Activated B cell treated with CpG ODN at 0.5 μM for 24 hours (primary cell): ENCODE measurements at regions not wholly inside any gene's neighbourhood (a gene's known extent, or its start where the extent isn't known, plus 50 kb on each side); places are given as distances from the start of the nearest gene placed in this dataset.

Experiments used
- ATAC-seq: fragments of 200-7000 bp; cut with Tn5 transposase; one replicate; pipeline ENCODE4 v1.10.0; 2021; ENCODE audit warnings: low read depth, mild to moderate bottlenecking, moderate library complexity
- CTCF ChIA-PET: fragments of 350-600 bp; sonication (Branson Sonifier 250); formaldehyde crosslinking; loops from one replicate; lab custom pipeline; 2021; ENCODE audit warnings: antibody characterized with exemption; lab: Charles Lee
- POLR2A ChIA-PET: fragments of 350-600 bp; sonication (Branson Sonifier 250); formaldehyde crosslinking; loops from one replicate; lab custom pipeline; 2021; ENCODE audit warnings: antibody characterized with exemption; lab: Charles Lee
- DNase-seq: peaks from one replicate; pipeline ENCODE4 v3.0.0; 2022
- H3K27ac Mint-ChIP-seq: one replicate; pipeline ENCODE4 v1.8.0; 2020; ENCODE audit warnings: mixed read lengths
- H3K27me3 Mint-ChIP-seq: one replicate; pipeline ENCODE4 v1.8.0; 2021; ENCODE audit warnings: mixed read lengths
- H3K36me3 Mint-ChIP-seq: one replicate; pipeline ENCODE4 v1.8.0; 2021; ENCODE audit warnings: low read depth, mixed read lengths
- H3K4me1 Mint-ChIP-seq: one replicate; pipeline ENCODE4 v1.8.0; 2021; ENCODE audit warnings: mixed read lengths
- H3K4me3 Mint-ChIP-seq: one replicate; pipeline ENCODE4 v1.8.0; 2020; ENCODE audit warnings: mild to moderate bottlenecking, mixed read lengths
- H3K9me3 Mint-ChIP-seq: one replicate; pipeline ENCODE4 v1.8.0; 2020; ENCODE audit warnings: mixed read lengths
- intact Hi-C: fragments of 100-400 bp; cut with micrococcal nuclease; formaldehyde crosslinking; loops from one replicate; pipeline ENCODE4 v1.15.1; 2024
- TF ChIP-seq, protein P1 (sequence below): fragments of 200-600 bp; IDR thresholded peaks from one replicate; pipeline ENCODE4 v1.8.0; 2022; ENCODE audit warnings: antibody characterized with exemption, mild to moderate bottlenecking

DNA sequence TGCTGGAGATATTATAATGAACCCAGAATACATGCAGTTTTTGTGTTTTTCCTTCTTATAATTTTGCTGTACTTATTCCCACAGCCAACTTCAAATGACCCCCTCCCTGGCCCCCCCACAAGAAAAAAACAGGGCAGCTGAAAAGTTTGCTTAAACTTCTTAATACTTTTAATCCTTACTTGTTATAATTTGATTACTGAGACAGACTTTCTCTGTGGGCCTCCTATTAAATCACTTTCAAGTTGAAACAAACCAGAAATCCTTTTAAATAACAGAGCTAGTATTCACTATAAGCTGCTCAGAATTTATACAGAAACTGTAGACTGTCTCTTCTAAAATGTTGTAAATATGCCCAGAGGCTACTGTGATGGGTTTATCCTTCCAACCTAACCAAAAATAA is 106.3 kb downstream of the CENPW start:
- H3K9me3 Mint-ChIP-seq, result peaks cover 8% of the 10 kb centered on the region
- intact Hi-C loops, result no loop called here
- no peaks in the 10 kb centered on the region for H3K27me3 Mint-ChIP-seq
- ATAC-seq, result no peak
- no peak for DNase-seq
- TF ChIP-seq, protein P1, sequence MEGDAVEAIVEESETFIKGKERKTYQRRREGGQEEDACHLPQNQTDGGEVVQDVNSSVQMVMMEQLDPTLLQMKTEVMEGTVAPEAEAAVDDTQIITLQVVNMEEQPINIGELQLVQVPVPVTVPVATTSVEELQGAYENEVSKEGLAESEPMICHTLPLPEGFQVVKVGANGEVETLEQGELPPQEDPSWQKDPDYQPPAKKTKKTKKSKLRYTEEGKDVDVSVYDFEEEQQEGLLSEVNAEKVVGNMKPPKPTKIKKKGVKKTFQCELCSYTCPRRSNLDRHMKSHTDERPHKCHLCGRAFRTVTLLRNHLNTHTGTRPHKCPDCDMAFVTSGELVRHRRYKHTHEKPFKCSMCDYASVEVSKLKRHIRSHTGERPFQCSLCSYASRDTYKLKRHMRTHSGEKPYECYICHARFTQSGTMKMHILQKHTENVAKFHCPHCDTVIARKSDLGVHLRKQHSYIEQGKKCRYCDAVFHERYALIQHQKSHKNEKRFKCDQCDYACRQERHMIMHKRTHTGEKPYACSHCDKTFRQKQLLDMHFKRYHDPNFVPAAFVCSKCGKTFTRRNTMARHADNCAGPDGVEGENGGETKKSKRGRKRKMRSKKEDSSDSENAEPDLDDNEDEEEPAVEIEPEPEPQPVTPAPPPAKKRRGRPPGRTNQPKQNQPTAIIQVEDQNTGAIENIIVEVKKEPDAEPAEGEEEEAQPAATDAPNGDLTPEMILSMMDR, result no peak
- CTCF ChIA-PET, result no interaction called here
- H3K4me3 Mint-ChIP-seq, result no peak overlapping the region
- H3K36me3 Mint-ChIP-seq, result no peaks in the 10 kb centered on the region
- POLR2A ChIA-PET, result no interaction called here
- H3K4me1 Mint-ChIP-seq, result no peaks in the 10 kb centered on the region
- no peak overlapping the region for H3K27ac Mint-ChIP-seq

DNA sequence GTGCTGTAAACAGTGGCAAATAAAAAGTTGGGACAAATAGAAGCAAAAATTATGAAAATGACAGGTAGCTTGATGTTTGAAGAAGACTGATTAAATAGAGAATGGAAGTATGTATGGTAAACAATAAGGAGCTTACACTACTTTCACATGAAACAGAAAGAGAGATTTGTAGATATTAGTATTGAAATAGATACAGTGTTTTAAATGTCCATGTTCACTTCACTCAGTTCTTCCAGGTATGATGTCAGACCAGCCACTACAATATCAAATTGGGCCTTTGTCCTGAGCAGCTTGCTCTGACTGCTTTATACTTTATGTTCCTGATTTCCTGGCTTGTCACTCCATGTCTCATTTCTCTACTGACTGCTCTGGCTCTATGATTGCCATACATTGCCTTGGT is 107.5 kb downstream of the CENPW start:
- TF ChIP-seq, protein P1, result no peak
- H3K9me3 Mint-ChIP-seq, result no peaks in the 10 kb centered on the region
- DNase-seq (no peak), ATAC-seq (no peak)
- H3K27me3 Mint-ChIP-seq, result peaks cover 2% of the 10 kb centered on the region
- H3K36me3 Mint-ChIP-seq, result no peaks in the 10 kb centered on the region
- H3K4me3 Mint-ChIP-seq, result no peak overlapping the region
- ChIA-PET POLR2A (no interaction called here), CTCF (no interaction called here)
- intact Hi-C loops, result no loop called here
- H3K27ac Mint-ChIP-seq, result no peak overlapping the region
- H3K4me1 Mint-ChIP-seq, result no peaks in the 10 kb centered on the region

DNA sequence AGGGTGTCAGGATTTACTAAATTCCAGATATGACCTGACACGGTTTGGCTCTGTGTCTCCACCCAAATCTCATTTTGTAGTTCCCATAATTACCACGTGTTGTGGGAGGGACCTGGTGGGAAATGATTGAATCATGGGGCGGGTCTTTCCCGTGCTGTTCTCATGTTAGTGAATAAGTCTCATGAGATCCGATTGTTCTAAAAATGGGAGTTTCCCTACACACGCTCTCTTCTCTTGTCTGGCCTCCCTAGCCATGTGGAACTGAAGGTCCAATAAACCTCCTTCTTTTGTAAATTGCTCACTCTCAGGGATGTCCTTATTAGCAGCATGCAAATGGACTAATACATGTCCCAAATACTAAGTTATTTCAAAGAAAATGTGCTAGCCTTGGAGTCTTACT is 121.1 kb downstream of the CENPW start:
- no peaks in the 10 kb centered on the region for H3K4me1 Mint-ChIP-seq
- intact Hi-C loops, result no loop called here
- H3K36me3 Mint-ChIP-seq, result no peaks in the 10 kb centered on the region
- H3K4me3 Mint-ChIP-seq, result no peak overlapping the region
- DNase-seq (no peak), ATAC-seq (no peak)
- ChIA-PET CTCF (no interaction called here), POLR2A (no interaction called here)
- H3K9me3 Mint-ChIP-seq, result peaks cover 3% of the 10 kb centered on the region
- TF ChIP-seq, protein P1, result no peak
- no peak overlapping the region for H3K27ac Mint-ChIP-seq
- H3K27me3 Mint-ChIP-seq, result no peaks in the 10 kb centered on the region

DNA sequence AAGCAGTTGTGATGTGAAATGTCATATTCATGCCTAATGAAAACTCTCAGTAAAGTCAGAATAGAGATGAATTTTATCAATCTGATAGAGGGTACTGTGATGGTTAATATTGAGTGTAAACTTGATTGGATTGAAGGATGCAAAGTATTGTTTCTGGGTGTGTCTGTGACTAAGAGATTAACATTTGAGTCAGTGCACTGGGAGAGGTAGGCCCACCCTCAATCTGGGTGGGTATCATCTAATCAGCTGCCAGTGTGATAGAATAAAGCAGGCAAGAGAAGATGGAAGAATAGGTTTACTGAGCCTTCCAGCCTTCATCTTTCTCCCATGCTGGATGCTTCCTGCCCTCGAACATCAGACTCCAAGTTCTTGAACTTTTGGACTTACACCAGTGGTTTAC is 124.3 kb downstream of the CENPW start:
- no peak overlapping the region for H3K27ac Mint-ChIP-seq
- no peak overlapping the region for H3K4me3 Mint-ChIP-seq
- TF ChIP-seq, protein P1, result no peak
- H3K4me1 Mint-ChIP-seq, result no peaks in the 10 kb centered on the region
- intact Hi-C loops, result no loop called here
- H3K36me3 Mint-ChIP-seq, result no peaks in the 10 kb centered on the region
- H3K9me3 Mint-ChIP-seq, result peaks cover 5% of the 10 kb centered on the region
- ATAC-seq (no peak), DNase-seq (no peak)
- POLR2A ChIA-PET, result no interaction called here
- H3K27me3 Mint-ChIP-seq, result no peaks in the 10 kb centered on the region
- CTCF ChIA-PET, result no interaction called here

DNA sequence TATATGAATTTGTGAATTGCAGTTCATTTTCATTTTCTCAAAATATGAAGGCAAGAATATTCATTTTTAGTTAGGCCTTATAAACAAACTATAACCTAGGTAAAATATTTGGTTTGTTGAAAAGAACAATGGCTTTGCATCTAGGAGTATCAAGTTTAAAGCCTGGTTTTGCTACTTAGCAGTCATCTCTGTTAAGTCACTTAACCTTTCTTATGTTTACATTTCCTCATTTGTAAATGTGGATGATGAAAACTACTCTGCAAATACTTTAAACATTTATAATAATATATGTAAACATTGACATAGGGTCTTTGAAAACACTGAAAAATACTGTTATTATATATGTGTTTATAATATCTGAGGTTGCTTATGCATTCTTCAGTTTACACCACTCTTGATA is 135.5 kb downstream of the CENPW start:
- CTCF ChIA-PET, result no interaction called here
- no peak for DNase-seq

More for the DNA sequence above, 135.5 kb downstream of the CENPW start:
- no peak overlapping the region for H3K4me3 Mint-ChIP-seq
- H3K27me3 Mint-ChIP-seq, result no peaks in the 10 kb centered on the region
- peaks cover 3% of the 10 kb centered on the region for H3K9me3 Mint-ChIP-seq
- intact Hi-C loops, result no loop called here
- H3K4me1 Mint-ChIP-seq, result no peaks in the 10 kb centered on the region
- H3K36me3 Mint-ChIP-seq, result no peaks in the 10 kb centered on the region
- ATAC-seq, result no peak
- TF ChIP-seq, protein P1, result no peak
- POLR2A ChIA-PET, result no interaction called here
- no peak overlapping the region for H3K27ac Mint-ChIP-seq
